NCI-H748 (cell line): ENCODE measurements at regions not wholly inside any gene's neighbourhood (a gene's known extent, or its start where the extent isn't known, plus 50 kb on each side); places are given as distances from the start of the nearest gene placed in this dataset.
"Not testable (repeated sequence)": the region's sequence is repeated elsewhere in the genome, so short reads cannot be mapped to it uniquely, and the experiment has no call there.

Experiments
- DNase-seq: peaks from one replicate; lab custom pipeline; 2025; ENCODE audit not compliant: unreplicated experiment; lab: John Stamatoyannopoulos, UW

GRCh38 chr6:84635081-84635761 lies 129.2 kb downstream of the TBX18 start:
- DNase-seq: no peak

DNA sequence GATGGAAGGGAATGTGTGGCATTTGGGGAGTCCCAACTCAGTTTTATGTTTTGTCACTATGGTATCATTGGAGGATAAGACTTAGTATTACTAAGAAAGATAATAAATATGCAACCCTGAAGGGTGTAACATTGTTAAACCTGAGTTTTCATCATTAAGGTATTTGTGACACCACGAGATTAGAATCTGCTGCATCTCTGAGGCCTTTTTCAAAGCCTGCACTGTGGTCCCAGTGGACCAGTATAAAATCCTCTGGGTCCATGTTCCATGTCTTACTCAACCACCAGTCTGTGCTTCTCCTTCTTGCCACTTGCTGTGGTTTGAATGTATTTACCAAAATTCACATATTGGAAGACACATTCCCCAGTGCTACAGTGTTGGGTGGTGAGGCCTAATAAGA lies 130.6 kb downstream of the TBX18 start:
- no peak for DNase-seq

- peak; percentile 85 for DNase-seq
Measured at GRCh38 chr6:84626527-84626926, 137.9 kb downstream of the TBX18 start.

- peak; percentile 26 for DNase-seq
Measured at GRCh38 chr6:84625506-84625905, 138.9 kb downstream of the TBX18 start.

GRCh38 chr6:84623956-84624680 lies 140.3 kb downstream of the TBX18 start:
- no peak for DNase-seq

DNA sequence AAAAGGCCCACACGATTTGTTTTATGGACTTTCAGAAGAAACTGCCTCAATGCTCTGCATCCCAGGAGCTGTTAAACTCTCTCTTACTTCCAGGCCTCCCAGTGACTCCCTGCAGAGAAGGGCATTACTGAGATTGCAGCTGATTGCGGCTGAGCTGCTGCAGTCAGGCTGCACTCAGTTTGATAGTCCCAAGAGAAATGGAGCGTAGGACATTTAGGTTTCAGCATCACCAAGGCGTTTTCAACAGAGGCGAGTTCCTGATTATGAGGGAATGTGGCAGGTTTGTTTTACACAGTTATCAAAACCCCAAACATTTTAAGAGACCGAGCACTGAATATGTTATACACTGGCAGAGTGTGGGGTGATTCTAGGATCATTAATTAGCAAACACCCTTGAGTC lies 145.6 kb downstream of the TBX18 start:
- no peak for DNase-seq

GRCh38 chr6:84618046-84618752 lies 146.2 kb downstream of the TBX18 start:
- no peak for DNase-seq

GRCh38 chr6:84615987-84616386 lies 148.4 kb downstream of the TBX18 start:
- no peak for DNase-seq

- no peak for DNase-seq
Measured at GRCh38 chr6:84615113-84615850, 149.1 kb downstream of the TBX18 start.

DNA sequence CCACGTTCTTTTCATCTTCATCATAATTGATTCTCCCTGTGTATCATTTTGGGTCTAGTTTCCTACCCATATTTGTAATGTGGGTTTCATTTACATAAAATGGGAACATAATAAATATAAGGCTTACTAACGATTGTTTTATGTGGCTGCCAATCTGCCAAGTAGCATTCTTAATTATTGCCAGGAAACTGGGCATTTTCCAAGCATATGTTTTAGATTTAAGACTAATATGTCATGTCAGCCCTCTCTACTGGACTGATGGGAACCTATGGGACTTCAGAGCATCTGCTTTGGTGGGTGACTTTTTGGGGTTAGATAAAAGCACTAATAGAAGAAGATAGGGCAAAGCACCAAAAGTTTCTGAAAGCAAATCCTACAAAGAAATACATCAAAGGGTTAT lies 157.5 kb downstream of the TBX18 start:
- no peak for DNase-seq

- no peak for DNase-seq
Measured at GRCh38 chr6:84605298-84605697, 159.1 kb downstream of the TBX18 start.

DNA sequence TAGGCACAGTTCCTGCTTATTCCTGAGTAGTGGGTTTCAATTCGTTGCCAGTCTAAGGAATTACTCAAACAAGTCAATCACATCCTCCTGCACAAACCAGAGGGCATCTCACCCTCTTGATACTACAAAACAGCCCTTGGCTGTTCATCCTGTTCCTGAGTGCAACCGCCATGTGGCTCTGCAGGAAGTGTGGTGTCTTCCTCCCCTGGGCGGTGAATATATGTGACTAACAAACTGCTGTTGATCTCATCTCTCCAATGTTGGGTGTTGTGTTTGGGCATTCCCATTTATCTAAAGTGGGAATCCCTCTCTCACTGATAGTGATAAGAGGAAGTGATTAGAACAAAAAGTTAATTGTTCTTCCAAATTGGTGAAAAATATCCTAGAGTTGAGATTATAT lies 163.0 kb downstream of the TBX18 start:
- no peak for DNase-seq

DNA sequence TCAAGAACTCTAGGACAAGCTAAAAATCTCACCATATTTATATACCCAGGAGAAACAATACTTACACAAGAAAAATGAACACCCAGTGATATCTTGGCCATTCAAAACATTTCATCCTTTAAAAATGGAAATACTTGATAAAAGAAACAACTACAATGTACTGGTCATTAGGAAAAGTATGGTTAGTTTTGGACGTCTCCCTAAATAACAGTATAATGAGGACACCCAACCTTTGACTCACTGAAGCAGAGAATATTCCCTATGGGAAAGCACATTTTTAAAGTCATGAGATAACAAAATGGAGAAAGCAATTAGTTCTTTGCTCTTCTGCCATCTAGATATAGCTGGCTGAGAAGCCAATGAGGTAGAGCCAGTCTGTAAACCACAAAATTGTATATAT lies 164.4 kb downstream of the TBX18 start:
- DNase-seq: no peak

- no peak for DNase-seq
Measured at GRCh38 chr6:84597238-84597875, 167.0 kb downstream of the TBX18 start.

DNA sequence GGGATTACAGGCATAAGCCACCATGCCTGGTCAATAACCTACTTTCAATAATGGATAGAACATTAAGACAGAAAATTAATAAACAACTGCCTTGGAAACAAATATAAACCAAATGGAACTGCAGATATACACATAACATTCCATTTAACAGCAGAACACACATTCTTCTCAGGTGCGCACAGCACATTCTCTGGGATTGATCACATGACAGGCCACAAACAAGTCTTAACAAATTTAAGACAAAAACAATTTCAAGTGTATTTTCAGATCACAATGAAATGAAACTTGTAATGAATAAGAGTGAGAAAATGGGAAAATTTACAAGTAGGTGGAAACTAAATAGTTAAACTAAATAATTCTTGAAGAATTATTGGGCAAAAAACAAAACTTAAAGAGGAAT lies 167.9 kb downstream of the TBX18 start:
- DNase-seq: no peak

- DNase-seq: no peak
Measured at GRCh38 chr6:84588697-84589080, 175.7 kb downstream of the TBX18 start.

DNA sequence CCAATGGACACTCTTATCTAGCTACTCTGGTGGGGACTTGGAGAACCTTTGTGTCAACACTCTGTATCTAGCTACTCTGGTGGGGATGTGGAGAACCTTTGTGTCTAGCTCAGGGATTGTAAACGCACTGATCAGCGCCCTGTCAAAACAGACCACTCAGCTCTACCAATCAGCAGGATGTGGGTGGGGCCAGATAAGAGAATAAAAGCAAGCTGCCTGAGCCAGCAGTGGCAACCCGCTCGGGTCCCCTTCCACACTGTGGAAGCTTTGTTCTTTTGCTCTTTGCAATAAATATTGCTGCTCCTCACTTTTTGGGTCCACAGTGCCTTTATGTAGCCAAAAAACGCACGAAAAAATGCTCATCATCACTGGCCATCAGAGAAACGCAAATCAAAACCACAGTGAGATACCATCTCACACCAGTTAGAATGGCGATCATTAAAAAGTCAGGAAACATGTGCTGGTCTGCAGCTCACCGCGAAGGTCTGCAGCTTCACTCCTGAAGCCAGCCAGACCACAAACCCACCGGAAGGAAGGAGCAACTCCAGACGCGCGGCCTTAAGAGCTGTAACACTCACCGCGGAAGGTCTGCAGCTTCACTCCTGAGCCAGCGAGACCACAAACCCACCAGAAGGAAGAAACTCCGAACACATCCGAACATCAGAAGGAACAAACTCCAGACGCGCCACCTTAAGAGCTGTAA lies 176.3 kb downstream of the TBX18 start:
- not testable (repeated sequence) for DNase-seq

- DNase-seq: not testable (repeated sequence)
Measured at GRCh38 chr6:84587202-84587940, 177.0 kb downstream of the TBX18 start.

DNA sequence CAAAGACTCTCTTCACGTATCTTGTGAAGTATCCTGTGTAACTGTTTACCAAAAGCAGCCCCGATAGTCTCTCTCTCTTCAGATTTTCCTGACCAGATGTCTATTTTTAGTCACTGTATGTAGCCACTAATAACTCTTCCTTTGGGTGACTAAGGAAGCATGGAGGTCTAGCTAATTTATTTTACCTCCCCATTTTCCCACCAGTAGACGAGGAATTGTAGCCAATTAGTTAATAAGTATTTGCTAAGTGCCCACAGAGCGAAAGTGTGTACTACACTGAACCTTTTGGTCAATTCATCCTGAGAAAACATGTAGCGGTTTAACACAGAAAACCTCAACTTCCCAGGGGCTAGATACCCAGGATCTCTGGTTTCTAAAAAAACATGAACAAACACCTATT lies 180.6 kb downstream of the TBX18 start:
- DNase-seq: no peak

DNA sequence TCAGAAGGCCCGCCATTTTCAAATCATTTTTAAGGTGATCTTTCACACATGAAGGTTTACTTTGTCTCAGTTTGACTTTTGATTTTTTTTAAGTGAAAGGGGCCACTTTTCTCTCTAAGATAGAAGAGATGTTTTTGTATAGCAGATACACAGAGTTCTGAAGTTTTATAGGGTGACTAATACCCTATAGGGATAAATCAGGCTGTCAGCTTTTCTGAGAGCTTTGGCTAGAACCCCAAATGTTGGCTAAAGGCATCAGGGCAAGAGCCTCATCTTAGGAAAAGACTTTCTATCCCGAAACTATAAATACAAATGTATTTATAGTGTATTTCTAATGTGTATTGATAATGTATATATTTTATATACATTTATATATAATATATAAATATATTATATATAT lies 181.4 kb downstream of the TBX18 start:
- DNase-seq: no peak
